NCI-H345 (cell line): ENCODE measurements at regions not wholly inside any gene's neighbourhood (a gene's known extent, or its start where the extent isn't known, plus 50 kb on each side); places are given as distances from the start of the nearest gene placed in this dataset.
"Not testable (repeated sequence)": the region's sequence is repeated elsewhere in the genome, so short reads cannot be mapped to it uniquely, and the experiment has no call there.

Experiments used
- DNase-seq: peaks from one replicate; lab custom pipeline; 2025; lab: John Stamatoyannopoulos, UW

GRCh38 chr1:178607718-178608408, 95.0 kb downstream of the TEX35 start:
- no peak for DNase-seq

GRCh38 chr1:178609015-178609414, 96.1 kb downstream of the TEX35 start:
- no peak for DNase-seq

GRCh38 chr1:178610690-178611410, 97.9 kb downstream of the TEX35 start:
- DNase-seq = not testable (repeated sequence)

GRCh38 chr1:178612261-178612660, 99.4 kb downstream of the TEX35 start:
- no peak for DNase-seq

- DNase-seq = no peak
These were observed 100.5 kb downstream of the TEX35 start for GRCh38 chr1:178613271-178613945.

GRCh38 chr1:178614286-178614685, 101.4 kb downstream of the TEX35 start:
- DNase-seq = no peak

GRCh38 chr1:178619042-178619927, 105.8 kb upstream of the RALGPS2 start:
- no peak for DNase-seq

GRCh38 chr1:178620584-178621475, 104.2 kb upstream of the RALGPS2 start:
- no peak for DNase-seq

- DNase-seq = no peak
These were observed 103.2 kb upstream of the RALGPS2 start for GRCh38 chr1:178621822-178622221.

- DNase-seq = no peak
These were observed 99.3 kb upstream of the RALGPS2 start for GRCh38 chr1:178625695-178626094.

- no peak for DNase-seq
These were observed 98.0 kb upstream of the RALGPS2 start for GRCh38 chr1:178627037-178627436.

GRCh38 chr1:178628637-178629251, 96.3 kb upstream of the RALGPS2 start:
- no peak for DNase-seq

GRCh38 chr1:178629252-178630154, 95.5 kb upstream of the RALGPS2 start:
- DNase-seq = no peak

GRCh38 chr1:178630417-178630816, 94.6 kb upstream of the RALGPS2 start:
- DNase-seq = no peak

- DNase-seq = no peak
These were observed 92.4 kb upstream of the RALGPS2 start for GRCh38 chr1:178632653-178633052.

- no peak for DNase-seq
These were observed 92.0 kb upstream of the RALGPS2 start for GRCh38 chr1:178633056-178633455.

- no peak for DNase-seq
These were observed 90.6 kb upstream of the RALGPS2 start for GRCh38 chr1:178634445-178634844.

GRCh38 chr1:178637841-178638240, 87.2 kb upstream of the RALGPS2 start:
- no peak for DNase-seq

- DNase-seq = no peak
These were observed 85.7 kb upstream of the RALGPS2 start for GRCh38 chr1:178639326-178639725.

GRCh38 chr1:178642282-178642681, 82.8 kb upstream of the RALGPS2 start:
- no peak for DNase-seq
